HG03196 (cell line): ENCODE measurements at regions not wholly inside any gene's neighbourhood (a gene's known extent, or its start where the extent isn't known, plus 50 kb on each side); places are given as distances from the start of the nearest gene placed in this dataset.

Source experiments
- ATAC-seq: cut with Tn5 transposase; IDR thresholded peaks from one replicate; pipeline ENCODE4 v1.9.1; 2021; ENCODE audit not compliant: unreplicated experiment

DNA sequence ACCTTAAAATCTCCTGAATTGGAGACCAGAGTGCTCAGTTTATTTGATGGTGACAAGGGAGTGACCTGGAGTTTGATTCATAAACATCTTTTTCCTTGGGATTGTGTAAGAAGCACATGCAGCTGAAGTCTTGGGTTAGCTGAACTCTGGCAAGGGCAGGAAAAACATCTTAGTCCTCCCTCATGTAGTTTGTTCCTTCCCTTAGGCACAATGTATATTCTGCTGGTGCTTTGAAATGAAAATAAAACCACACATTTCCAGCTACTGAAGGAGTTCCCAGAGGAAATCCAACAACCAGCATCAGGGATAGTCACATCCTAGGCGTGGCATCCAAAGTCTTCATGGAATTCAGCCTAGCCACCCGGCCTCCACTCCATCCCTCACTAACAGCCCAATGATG lies 95.2 kb upstream of the PAPPA start:
- no peak for ATAC-seq

DNA sequence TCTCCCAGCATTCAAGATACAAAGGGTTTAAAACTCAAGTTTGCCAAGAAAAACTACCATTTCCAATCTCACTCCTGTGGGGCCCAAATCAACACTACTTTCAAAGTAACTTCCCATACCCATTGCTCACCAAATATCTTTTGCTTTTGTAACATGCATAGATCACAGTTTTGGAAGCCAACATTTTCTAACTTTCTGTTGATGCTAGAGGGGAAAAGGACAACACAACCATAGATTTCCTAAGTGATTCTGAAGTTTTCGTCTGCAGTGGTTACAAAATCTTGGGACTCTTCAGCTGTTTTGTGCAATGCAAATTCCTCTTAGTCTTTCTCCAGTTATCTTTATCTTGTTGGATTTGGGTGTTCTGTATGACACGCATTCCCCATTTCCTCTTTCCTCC lies 94.1 kb upstream of the PAPPA start:
- no peak for ATAC-seq

DNA sequence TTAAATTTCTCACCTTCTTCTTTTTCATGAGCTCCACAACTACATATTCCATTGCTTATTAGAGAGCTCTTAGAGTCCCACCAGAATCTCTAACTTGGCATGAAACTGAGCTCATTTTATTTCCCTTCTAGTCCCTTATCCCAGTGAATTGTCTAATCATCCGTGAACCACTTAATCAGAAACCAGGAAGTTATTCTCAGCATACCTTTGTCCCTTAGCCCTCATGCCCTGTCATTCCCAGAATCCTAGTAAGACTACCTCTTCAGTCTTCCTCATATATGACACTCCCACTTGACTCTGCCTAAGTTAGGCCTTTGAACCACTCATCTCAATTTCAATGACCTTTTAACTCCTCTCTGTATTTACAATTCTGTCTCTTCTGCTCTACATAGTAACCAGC lies 93.0 kb upstream of the PAPPA start:
- ATAC-seq = no peak

DNA sequence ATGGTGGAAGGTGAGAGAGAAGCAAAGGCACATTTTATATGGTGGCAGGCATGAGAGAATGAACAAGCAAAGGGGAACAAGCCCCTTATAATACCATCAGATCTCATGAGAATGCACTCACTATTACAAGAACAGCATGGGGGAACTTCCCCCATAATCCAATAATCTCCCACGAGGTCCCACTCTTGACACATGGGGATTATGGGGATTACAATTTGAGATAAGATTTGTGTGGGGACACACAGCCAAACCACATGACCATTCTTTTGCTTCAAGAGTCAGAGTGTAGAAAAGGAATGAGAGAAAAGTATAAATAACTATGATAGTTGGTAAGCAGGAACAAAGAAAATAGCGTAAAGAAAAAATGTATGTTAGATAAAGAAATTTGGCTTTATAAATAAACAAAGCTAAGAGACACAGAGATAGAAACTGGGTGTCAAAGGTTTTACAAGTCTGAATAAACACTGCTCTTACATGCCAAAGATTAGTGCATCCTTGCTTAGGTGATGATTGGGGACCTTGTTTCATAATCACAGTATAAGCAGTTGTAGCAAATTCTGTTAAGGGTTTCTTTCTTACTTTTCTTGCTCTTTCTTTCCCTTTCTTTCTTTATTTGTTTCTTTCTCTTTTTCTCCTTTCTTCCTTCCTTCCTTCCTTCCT lies 91.9 kb upstream of the PAPPA start:
- no peak for ATAC-seq

DNA sequence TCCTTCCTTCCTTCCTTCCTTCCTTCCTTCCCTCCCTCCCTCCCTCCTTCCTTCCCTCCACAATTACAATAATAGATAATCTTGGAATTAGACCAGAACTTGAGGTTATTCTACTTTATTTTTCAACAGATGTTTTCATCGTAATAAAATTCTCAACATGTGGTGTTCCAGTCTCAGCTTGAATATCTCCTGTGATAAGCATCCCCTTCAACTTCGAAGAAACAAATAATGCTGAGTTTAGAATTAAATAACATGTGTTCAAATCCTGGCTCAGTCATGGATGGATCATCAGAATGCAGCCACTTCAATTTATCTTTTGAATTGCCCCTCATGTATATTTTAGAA lies 91.4 kb upstream of the PAPPA start:
- no peak for ATAC-seq

DNA sequence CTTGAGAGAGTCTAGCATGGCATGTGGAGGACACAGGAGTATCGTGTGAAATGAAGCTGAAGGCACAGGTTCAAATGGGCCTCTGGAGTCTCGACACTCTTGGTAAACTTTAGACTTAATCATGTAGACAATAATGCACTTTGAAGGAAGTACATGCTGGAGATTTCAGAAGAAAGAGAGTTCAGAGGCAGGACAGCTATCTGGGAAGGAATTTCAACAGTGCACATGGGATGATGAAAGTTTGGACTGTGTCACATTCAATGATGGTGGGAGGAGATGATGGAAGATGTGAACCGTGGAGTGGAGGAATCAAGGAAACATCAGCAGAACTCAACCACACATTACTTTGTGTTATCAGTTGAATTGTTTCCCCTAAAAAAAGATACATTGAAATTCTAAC lies 88.6 kb upstream of the PAPPA start:
- no peak for ATAC-seq

DNA sequence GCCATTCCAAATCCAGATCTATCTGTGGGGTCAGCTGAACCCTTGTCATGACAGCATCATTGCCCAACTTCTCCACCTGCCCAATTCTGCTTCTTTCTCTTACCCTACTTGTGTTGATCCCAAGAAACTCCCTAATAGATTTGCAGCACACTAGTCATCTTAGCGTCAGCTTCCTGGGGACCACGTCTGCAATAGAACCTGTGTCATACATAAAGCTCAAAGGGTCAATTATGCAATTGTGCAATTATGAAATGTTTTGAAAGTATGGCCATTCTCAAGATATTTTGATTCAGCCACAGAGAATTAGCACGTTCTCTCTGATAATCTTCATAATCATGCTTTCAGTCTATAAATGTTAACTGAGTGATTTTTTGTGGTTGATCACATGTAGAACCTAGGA lies 87.4 kb upstream of the PAPPA start:
- no peak for ATAC-seq

DNA sequence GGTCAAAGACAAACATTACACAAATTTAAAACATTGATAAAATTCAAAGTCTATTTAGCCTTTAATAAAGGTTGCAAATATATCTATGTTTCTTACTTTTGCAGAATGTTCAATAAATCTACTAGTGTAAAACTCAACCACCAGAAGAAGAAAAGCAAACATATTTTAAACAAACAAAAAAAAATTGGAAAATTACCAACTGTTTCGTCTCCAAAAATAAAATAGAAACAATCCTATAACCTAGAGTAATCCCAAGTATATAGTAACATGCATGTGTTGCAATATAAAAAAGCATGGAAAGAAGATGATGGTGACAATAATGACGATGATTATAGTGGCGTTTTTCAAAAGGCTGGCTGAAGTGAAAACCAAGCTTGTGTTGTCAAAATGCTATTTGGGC lies 86.0 kb upstream of the PAPPA start:
- ATAC-seq = no peak

DNA sequence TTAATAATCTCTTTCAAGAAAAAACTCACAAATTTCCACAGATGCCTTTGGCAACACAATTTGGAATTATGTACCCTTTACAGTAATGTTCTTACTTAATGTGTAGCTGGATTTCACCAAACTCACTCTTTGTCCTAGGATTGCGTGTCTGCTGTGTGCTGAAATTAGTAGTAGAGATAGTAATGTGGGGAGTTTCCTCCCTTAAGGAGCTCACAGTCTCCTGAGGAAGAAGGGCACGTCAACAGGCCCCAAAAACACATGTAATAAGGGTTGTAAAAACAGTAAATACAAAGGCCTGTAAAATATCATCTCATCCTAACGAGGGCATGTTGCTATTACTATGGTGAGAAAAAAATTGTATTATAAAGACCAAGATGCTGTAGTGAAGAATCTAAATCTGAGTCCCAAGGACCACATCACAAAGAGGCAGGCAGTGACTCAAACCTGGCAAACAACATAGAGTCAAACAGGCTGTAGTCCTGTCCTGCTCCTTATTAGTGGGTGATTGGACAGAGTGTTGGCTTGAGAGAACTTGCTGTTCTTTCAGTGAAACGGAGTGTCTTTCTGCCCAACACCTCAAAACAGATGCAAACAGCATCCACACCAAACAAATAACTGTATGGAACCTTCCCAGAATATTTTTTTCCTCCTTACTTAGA lies 83.2 kb upstream of the PAPPA start:
- no peak for ATAC-seq

DNA sequence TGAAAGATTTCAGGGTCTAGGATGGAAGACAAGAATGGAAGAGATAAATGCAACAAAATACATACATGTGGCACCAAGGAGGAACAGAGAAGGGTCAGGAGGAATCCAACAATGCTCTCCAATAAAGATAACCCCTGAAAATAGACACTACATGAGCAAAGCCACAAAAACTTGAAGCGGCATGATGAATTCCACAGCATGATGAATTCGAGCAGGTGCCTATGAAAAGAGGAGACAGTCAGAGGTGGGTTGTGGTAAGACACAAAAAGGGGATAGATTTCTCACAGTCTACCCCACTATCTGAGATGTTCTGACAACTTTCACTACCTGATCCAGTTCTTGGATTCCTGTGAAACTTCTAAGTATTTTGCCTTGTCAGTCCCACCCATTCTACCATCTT lies 81.5 kb upstream of the PAPPA start:
- ATAC-seq = no peak

DNA sequence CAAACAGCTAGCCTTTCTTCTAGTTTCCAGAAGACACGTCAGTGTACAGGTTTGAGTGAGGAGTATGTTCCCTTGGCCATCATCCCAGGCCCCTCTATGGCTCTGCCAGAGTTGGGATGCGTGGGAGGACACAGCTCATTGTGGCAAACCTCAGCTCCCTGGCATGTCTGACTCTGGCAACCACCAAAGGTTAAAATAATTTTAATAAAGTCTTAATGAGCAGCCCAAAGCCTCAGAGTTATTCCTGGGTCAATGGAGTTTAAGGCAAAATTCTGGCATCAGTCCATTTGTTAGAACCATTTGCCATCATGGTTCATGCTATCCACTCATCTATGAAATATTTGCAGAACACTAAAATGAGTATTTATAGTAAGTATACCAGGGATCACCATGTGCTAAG lies 79.8 kb upstream of the PAPPA start:
- no peak for ATAC-seq

DNA sequence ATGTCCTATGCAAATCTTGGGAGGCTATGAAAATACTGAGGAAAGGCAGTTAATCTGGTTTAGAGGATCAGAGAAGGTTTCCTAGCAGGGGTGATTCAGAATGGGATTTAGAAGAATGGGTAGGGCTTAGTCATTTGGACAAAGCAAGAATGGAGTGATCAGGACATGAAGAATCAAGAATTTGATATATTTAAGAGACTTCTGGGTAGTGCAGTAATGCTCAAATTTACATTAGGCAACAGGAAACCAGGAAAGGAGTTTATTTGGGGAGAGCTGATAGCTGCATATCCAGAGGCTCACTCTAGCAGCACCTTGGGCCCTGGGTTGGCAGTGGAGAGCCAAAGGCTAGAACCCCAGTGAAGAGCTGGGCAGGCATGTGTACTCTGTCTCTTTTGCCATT lies 78.9 kb upstream of the PAPPA start:
- ATAC-seq = no peak

DNA sequence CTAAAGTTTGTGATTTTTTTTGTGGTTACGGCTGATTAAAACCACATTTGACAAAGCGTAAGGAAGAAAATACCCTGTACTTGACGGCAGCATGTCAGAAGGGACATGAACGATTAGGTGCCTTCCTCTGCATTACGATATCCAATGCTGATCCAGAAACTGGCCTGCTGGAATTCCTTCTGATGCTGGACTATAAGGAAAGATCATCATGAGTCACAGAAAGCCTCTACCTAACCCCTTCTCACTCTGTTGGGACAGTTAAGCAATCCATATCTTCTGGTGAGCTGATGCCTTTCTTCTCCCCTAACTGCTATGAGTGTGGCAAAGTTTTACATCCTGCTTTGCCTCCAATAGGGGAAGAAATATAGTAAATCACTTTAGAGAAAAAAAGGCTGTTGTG lies 78.4 kb upstream of the PAPPA start:
- no peak for ATAC-seq

DNA sequence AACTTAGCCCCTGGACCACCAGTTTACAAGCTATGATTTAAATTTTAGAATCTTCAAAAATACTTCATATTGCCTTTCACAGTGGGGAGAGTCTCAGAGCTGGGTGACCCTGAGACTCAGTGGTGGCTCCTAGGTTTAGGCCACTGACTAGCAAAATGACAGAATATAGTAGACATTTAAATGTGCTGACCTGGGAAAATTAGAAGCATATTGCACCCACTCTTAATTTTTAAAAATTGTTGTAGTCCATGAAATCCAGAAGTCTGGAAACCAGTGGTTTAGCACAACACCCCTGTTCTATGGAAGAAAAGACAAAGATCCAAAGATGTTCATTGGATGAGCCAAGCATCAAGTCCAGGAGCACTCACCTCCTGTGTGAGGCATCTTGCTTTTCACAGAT lies 75.0 kb upstream of the PAPPA start:
- no peak for ATAC-seq

DNA sequence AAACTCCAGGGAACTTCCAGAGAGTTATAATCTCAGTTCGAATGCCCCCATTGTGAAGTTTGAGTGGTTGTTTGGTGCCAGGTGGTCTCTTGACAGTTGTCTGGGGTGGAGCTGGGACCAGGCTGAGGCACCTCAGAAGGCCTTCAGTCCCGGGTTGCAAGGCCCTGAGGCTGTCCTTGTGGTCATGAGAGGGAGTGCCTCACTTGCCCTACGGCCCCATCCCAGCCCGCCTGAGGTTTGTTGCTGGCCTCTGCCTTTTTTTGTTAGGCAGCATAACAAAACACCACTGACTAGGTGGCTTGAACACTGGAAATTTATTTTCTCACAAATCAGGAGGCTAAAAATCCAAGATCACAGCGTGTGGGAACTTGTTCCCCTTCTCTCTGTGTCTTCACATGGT lies 73.0 kb upstream of the PAPPA start:
- ATAC-seq = no peak

DNA sequence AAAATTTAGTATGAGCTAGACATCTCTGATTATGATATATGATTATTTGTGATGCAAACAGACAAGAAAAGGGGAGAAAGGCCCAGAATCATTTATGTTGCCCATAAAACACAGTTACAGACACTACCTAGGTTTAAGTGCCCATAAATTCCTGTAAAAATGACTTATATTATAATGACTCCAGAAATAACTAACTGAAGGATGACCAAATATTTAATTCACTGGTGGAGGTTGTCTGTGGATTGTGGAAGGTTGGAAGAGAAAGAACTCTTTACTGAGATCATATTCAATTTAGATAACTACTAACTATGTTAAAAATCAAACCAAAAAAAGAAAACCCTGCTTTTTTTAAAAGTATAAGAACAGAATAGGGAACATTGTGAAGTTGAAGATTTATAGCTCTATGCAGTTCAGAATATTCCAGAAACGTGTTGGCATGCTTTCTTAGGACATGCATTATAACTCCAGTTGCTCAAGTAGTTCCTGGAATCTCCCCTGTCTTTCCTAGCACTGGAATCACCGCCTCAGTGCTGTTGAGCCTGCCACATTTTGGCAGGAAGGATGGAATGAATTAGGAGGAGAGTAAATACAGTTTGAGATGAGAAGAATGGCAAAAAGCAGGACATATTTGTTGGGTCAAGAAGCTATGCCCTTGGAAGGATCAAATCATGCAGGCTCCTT lies 72.0 kb upstream of the PAPPA start:
- no peak for ATAC-seq

DNA sequence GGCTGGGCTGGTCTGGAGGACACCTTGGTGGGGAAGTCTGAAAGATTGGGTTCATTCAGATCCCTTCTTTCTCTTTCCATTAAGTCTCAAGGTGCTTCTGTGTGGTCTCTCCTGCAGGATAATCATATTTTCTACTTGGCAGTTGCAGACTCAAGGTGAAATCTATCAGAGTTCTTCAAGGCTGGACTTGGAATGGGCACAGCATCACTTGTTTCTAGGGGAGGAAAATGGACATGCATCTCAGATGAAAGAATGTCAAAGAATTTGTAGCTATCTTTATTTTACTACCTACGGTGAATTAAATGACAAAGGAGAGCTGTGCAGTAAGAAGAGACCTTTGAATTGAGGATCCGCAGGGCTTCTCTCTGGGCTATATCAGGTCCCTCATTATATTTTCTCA lies 69.8 kb upstream of the PAPPA start:
- no peak for ATAC-seq

DNA sequence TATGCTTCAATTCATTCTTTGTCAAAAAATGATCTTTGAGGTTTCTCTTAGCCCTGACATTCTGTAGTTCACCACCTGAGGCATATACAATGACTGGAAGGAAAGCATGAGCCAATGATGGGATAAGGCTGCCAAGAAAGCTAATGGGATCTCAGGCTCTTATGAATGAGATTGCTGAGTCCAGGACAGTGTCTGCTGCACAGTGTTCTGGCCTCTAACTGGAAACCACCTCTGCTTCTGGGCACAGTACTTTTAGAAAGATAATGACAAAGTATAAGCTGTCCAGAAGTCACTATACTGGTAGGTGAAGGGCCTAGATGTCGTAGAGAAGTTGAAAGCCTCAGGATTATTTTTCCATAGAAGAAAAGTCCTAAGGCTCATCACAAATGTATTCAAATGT lies 69.1 kb upstream of the PAPPA start:
- ATAC-seq = no peak

DNA sequence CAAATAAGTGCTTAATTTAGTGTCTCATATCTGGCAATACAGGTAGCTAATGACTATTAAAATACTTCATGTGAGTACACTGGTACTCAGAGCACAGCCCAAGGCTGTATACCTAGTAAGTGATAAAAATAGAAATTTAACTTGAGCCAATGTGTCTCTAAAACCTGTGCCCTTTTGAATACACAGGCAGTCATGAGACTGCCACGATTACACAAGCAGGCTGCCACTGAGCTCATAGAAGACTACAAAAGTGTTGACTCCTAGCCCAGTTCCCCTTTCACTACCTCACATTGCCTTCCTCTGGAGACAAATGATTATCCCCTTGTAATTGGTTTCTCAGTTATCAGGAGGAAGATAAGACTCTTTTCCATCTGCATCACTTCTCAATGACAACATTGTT lies 66.3 kb upstream of the PAPPA start:
- ATAC-seq = no peak

DNA sequence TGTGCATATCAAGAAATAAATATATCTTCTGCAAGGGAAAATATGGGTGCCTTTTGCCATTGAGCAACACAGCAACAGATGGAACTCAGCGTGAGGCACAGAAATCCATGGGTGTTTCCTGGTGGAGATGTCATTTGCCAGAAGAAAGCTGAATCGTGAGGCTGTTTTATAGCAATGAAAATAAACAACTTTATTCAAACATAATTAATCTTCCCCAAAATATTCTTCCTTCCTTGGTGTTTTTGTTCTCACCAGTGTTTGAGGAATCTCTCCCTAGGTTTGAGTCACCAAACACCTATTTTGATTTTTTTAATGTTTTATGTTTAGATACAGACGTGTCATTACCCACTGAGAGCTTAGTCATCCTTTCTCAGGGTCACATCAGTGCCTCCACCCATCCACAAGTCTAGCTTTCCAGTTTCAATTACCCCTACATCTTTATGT lies 65.8 kb upstream of the PAPPA start:
- no peak for ATAC-seq

DNA sequence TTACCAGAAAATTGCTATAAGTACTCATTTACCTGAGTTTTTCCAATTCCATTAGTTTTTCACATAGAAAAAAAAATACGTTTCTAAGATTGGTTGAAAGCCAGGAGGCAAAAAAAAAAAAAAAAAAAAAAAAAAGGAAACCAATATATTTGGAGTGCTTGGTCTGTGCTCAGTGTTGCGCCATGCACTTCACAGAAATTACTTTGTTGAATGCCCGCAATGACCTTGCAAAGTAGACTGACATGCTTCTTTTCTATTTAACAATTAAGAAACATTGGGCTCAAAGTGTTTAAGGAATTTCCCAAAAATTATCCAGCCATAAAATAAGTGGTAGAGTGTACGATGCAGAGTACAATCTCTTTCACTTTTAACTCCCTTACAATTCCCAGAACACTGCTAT lies 65.2 kb upstream of the PAPPA start:
- no peak for ATAC-seq

DNA sequence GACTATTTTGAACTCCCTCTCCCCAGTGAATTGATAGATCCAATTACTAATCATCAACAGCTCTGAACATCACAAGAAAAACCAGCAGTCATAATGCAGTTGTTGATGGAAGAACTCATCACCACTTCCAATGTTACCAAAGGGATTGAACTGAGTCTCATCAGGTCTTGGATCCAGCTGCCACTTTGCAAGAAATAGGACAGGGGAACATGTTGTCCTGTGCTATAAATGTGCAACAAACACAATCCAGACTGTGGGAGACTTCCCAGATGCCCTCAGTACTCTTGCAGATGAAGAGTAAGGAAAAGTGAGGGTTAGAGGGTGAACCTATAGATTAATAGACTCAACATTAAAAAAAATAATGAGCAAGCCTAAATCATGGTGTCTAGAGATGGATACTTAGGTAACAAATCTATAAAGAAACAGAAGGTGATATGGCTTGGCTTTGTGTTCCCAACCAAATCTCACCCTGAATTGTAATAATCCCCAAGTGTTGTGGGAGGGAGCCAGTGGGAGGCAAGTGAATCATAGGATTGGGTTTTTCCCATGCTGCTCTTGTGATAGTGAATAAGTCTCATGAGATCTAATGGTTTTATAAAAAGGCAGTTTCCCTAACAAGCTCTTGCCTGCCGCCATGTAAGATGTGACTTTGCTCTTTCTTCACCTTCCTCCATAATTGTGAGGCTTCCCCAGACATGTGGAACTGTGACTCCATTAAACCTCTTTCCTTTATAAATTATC lies 63.4 kb upstream of the PAPPA start:
- no peak for ATAC-seq
